MG63 (cell line): ENCODE measurements at regions not wholly inside any gene's neighbourhood (a gene's known extent, or its start where the extent isn't known, plus 50 kb on each side); places are given as distances from the start of the nearest gene placed in this dataset.

Source experiments
- DNase-seq: peaks from one replicate; pipeline ENCODE4 v3.0.0-alpha.2; 2020
- H3K27me3 ChIP-seq: fragments of 250-450 bp; sonication (Bioruptor Pico); 2 replicates; pipeline ENCODE4 v1.5.1; 2020; ENCODE audit warnings: mild to moderate bottlenecking, moderate library complexity
- H3K36me3 ChIP-seq: fragments of 250-450 bp; sonication (Bioruptor Pico); 2 replicates; pipeline ENCODE4 v1.5.1; 2020; ENCODE audit warnings: mild to moderate bottlenecking, moderate library complexity
- H3K4me3 ChIP-seq: fragments of 250-450 bp; sonication (Bioruptor Pico); 2 replicates; pipeline ENCODE4 v1.5.1; 2020; ENCODE audit warnings: mild to moderate bottlenecking, moderate library complexity
- H3K9me3 ChIP-seq: fragments of 250-450 bp; sonication (Bioruptor Pico); 2 replicates; pipeline ENCODE4 v1.5.1; 2020; ENCODE audit warnings: mild to moderate bottlenecking, moderate library complexity

DNA sequence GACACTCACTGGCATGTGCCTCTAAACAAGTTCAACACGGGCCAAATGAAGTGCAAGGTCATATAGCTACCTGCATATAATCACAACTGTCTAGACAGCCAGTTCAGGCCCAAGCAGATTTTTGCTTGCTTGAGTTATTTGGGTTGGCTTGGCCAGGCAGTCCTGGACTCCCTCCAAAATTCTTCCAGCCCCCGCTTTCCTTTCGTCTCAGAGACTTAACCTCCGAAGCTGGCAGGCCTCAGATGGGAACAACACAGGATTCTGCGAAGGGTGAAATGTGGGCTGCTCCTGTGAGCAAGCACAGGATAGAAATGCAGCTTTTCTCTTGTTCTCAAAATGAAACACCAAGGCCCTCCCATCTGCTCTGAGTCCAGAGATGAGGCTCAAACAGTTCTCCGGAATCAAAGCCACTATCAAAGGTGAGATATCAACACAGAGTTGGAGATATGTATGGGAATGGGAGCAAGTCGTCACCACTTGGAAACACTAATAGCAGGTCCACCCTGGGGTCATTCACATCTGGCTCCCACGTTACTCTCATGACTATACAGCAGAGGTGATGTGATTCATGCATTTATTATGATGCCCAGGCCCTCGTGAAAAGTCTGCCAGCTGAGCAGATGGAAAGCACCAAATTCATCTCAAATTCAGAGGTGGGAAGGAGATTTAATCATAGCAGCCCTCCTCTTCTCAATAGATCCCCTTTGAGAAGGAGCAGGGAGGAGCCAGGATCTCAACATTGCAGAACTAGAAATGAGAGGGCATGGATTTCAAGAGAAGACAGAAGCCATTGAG, 389.8 kb downstream of the NUAK1 start:
- H3K9me3 ChIP-seq: no peaks in the 10 kb centered on the region
- H3K4me3 ChIP-seq: no peak overlapping the region
- no peaks in the 10 kb centered on the region for H3K36me3 ChIP-seq
- DNase-seq: peak; percentile 60
- H3K27me3 ChIP-seq: no peaks in the 10 kb centered on the region

- no peaks in the 10 kb centered on the region for H3K27me3 ChIP-seq
- no peak for DNase-seq
These were observed 388.7 kb downstream of the NUAK1 start for GRCh38 chr12:105750096-105750495.

DNA sequence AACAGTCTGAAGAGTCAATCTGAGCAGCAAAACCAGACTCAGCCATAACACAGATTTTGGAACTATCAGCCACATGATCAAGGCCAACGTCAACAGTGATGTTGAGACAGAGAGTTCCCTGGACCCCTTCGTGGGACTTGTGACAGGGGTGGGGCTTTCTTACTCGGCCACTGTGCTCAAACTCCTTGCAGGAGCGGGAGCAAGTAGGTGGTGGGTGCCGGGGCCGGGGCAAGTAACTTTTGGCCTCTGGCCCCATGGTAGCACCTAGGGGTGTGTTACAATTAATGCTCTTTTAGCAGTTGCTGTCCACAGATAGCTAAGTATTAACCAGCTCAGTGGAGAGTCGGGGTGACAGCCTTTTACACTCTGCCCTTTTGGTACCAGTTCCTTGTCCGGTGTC, 384.4 kb downstream of the NUAK1 start:
- no peak for DNase-seq
- Histone ChIP-seq H3K27me3 (no peaks in the 10 kb centered on the region), H3K36me3 (no peaks in the 10 kb centered on the region)

More at GRCh38 chr12:105750096-105750495, 388.7 kb downstream of the NUAK1 start:
- H3K36me3 ChIP-seq: no peaks in the 10 kb centered on the region
- no peaks in the 10 kb centered on the region for H3K9me3 ChIP-seq
- no peak overlapping the region for H3K4me3 ChIP-seq

GRCh38 chr12:105756961-105757360, 381.8 kb downstream of the NUAK1 start:
- Histone ChIP-seq H3K9me3 (no peaks in the 10 kb centered on the region), H3K4me3 (no peak overlapping the region), H3K36me3 (no peaks in the 10 kb centered on the region), H3K27me3 (no peaks in the 10 kb centered on the region)
- DNase-seq: no peak

More for the DNA sequence above, 384.4 kb downstream of the NUAK1 start:
- Histone ChIP-seq H3K9me3 (no peaks in the 10 kb centered on the region), H3K4me3 (no peak overlapping the region)

GRCh38 chr12:105759149-105759548, 379.6 kb downstream of the NUAK1 start:
- no peaks in the 10 kb centered on the region for H3K9me3 ChIP-seq

DNA sequence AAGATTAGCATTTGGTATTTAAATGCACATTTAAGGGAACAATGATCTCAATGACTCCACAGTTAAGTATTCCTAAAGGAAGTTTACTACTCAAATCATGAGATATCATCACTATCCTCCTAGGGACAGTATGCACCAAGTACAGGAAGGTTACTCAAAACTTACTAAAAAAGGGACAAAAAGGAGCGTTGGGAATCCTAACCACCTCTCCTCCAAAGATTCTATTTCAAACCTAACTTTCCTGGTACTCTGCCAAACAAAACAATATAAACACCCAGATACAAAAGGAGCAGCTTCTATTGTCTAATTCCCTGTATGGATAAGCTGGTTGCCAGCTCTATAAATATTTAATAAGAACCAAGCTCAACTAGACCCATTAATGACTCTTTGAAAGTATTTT, 377.7 kb downstream of the NUAK1 start:
- Histone ChIP-seq H3K27me3 (no peaks in the 10 kb centered on the region), H3K4me3 (no peak overlapping the region), H3K9me3 (no peaks in the 10 kb centered on the region), H3K36me3 (no peaks in the 10 kb centered on the region)
- no peak for DNase-seq

More at GRCh38 chr12:105759149-105759548, 379.6 kb downstream of the NUAK1 start:
- no peaks in the 10 kb centered on the region for H3K36me3 ChIP-seq
- no peak for DNase-seq
- no peaks in the 10 kb centered on the region for H3K27me3 ChIP-seq
- H3K4me3 ChIP-seq: no peak overlapping the region

DNA sequence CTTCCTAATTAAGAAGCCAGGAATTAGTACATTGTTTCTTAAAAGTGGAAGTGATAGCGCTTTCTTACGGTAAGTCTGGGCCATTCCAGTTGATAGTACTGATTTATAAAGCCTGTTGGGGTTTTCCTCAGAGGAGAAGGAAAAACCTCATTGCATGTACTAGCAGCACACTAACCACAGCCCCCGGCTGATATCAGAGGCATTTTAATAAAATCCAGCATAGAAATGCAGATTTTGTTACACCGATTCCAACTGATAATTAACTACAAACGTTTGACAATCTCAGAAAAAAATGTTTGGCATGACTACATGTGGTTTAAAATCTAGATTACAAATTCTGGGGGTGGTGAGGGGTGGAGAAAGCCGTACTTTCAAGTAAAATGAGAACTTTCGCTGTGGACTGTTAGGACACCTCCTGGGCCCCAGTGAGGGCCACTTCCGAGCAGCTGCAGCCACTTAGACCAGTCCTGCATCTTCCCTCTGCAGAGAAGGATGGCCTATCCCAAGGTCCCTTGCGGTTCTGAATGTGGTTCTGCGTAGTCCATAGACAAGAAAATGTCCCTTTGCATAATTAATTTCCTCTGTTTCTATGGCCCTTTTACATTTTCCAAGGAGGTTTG, 374.4 kb downstream of the NUAK1 start:
- Histone ChIP-seq H3K9me3 (no peaks in the 10 kb centered on the region), H3K36me3 (no peaks in the 10 kb centered on the region), H3K4me3 (no peak overlapping the region), H3K27me3 (no peaks in the 10 kb centered on the region)
- DNase-seq: no peak

DNA sequence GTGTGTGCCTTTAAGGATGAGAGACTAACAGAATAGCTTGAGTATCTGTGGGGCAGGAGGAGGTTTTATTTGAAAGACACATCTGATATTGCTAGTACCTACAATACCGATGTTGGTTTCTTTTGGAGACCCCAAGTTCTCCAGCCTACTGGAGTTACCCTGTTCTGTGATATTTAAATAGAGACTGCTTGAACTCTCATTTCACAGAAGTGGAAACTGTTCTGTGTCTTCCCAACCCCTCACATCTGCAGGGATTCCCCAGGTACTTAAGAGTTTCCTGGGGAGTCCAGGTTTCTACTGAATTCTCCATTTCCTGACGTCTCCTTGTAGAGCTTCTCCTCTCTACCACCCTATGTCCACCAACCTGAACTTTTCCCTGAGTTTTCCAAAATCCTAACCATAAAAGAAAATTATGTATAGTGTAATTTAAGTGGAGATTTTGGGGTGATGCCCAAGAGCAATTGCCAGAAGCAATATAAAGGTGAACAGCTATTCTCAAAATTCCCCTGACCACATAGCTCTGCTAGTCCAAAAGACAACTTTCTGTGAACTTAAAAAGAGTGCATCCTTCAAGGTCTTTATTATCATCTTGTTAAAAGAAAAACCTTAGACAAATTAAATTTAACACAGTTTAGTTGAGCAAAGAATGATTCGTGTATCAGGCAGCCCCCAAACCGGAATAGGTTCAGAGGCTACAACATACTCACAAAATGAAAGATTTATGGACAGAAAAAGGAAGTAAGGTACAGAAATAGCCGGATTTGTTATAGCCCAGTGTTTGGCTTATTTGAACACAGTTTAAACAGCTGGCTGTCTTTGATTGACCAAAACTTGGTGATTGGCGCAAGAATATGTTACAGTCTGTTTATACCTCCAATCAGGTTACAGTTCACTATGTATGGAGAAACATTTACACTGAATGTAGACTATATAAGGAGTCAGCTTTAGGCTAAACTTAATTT, 373.4 kb downstream of the NUAK1 start:
- Histone ChIP-seq H3K36me3 (no peaks in the 10 kb centered on the region), H3K4me3 (no peak overlapping the region), H3K9me3 (no peaks in the 10 kb centered on the region), H3K27me3 (no peaks in the 10 kb centered on the region)
- DNase-seq: no peak

DNA sequence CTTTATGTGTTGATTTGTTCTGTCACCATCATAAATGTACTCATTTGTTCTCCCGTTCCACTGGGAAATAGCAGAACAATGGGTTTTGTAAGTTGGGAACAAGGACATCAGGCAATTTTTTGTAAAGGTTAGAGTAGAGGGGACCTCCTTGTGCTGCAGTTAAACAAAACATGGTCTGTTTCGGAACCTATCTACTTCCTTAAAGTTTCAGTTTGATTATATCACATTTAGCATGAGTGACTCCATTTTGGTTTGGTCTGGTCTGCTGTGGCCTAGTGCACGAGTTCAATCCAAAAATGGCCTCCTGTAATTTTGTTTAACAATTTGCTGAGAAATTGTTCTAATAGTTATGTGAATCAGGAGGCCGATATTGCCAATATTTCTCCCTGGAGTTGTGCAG, 372.7 kb downstream of the NUAK1 start:
- Histone ChIP-seq H3K4me3 (no peak overlapping the region), H3K27me3 (no peaks in the 10 kb centered on the region), H3K36me3 (no peaks in the 10 kb centered on the region), H3K9me3 (no peaks in the 10 kb centered on the region)
- no peak for DNase-seq

DNA sequence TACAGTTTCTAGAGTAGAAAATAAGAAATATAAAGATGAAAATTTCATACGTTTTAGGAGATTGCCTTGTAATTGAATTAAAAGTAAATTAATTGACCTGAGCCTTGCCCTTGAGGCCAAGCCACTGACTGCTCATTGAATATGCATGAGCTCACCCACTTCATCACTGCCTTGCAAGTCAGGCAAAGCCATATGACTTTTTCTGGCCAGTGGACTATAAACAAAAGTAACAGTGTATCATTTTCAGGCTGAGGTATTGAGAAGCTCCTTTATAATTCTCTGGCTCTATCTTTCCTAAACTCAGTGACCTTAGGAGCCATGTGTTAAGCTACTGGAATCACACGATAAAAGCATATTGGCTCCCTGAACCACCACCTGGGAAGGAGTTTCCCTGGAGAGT, 369.3 kb downstream of the NUAK1 start:
- Histone ChIP-seq H3K4me3 (no peak overlapping the region), H3K36me3 (no peaks in the 10 kb centered on the region), H3K9me3 (no peaks in the 10 kb centered on the region), H3K27me3 (no peaks in the 10 kb centered on the region)
- DNase-seq: no peak

DNA sequence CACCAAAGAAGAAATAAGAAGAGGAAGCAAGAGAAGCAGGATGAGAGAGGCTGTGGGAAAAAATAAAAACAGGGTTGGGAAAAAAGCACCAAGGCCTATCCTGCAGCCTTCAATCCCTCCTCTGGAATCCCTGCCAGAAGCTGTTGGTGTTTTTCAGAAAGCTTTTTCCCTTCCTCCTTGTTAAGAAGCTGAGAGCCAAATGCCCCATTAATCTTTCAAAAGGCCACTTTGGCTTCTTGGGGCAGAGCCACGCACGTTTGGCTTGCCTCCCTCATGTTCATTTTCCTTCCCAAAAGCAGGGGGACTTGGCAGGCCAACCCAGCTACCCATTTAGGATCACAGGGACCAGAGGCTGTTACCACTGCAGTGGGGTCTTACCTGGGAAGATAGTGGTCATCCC, 365.3 kb downstream of the NUAK1 start:
- Histone ChIP-seq H3K4me3 (no peak overlapping the region), H3K9me3 (no peaks in the 10 kb centered on the region), H3K27me3 (no peaks in the 10 kb centered on the region), H3K36me3 (no peaks in the 10 kb centered on the region)
- no peak for DNase-seq

- H3K4me3 ChIP-seq: no peak overlapping the region
These were observed 364.7 kb downstream of the NUAK1 start for GRCh38 chr12:105774037-105774436.

GRCh38 chr12:105775343-105775742, 363.4 kb downstream of the NUAK1 start:
- Histone ChIP-seq H3K9me3 (no peaks in the 10 kb centered on the region), H3K27me3 (no peaks in the 10 kb centered on the region), H3K4me3 (no peak overlapping the region), H3K36me3 (no peaks in the 10 kb centered on the region)
- no peak for DNase-seq

More at GRCh38 chr12:105774037-105774436, 364.7 kb downstream of the NUAK1 start:
- Histone ChIP-seq H3K27me3 (no peaks in the 10 kb centered on the region), H3K36me3 (no peaks in the 10 kb centered on the region), H3K9me3 (no peaks in the 10 kb centered on the region)
- no peak for DNase-seq

- no peaks in the 10 kb centered on the region for H3K36me3 ChIP-seq
- no peak for DNase-seq
- H3K9me3 ChIP-seq: no peaks in the 10 kb centered on the region
- no peak overlapping the region for H3K4me3 ChIP-seq
- H3K27me3 ChIP-seq: no peaks in the 10 kb centered on the region
These were observed 354.5 kb downstream of the NUAK1 start for GRCh38 chr12:105783983-105784947.

GRCh38 chr12:105793421-105793820, 345.3 kb downstream of the NUAK1 start:
- H3K9me3 ChIP-seq: no peaks in the 10 kb centered on the region
- no peak for DNase-seq
- H3K4me3 ChIP-seq: no peak overlapping the region
- H3K36me3 ChIP-seq: no peaks in the 10 kb centered on the region
- no peaks in the 10 kb centered on the region; the same call in 1 of the 2 replicates for H3K27me3 ChIP-seq

GRCh38 chr12:105798256-105798845, 340.4 kb downstream of the NUAK1 start:
- H3K27me3 ChIP-seq: no peaks in the 10 kb centered on the region
- no peak for DNase-seq

More at GRCh38 chr12:105798256-105798845, 340.4 kb downstream of the NUAK1 start:
- Histone ChIP-seq H3K9me3 (no peaks in the 10 kb centered on the region), H3K4me3 (no peak overlapping the region), H3K36me3 (no peaks in the 10 kb centered on the region)
